ENCODE measurements at regions not wholly inside any gene's neighbourhood (a gene's known extent, or its start where the extent isn't known, plus 50 kb on each side); places are given as distances from the start of the nearest gene placed in this dataset.

- TF ChIP-seq, protein P1, sequence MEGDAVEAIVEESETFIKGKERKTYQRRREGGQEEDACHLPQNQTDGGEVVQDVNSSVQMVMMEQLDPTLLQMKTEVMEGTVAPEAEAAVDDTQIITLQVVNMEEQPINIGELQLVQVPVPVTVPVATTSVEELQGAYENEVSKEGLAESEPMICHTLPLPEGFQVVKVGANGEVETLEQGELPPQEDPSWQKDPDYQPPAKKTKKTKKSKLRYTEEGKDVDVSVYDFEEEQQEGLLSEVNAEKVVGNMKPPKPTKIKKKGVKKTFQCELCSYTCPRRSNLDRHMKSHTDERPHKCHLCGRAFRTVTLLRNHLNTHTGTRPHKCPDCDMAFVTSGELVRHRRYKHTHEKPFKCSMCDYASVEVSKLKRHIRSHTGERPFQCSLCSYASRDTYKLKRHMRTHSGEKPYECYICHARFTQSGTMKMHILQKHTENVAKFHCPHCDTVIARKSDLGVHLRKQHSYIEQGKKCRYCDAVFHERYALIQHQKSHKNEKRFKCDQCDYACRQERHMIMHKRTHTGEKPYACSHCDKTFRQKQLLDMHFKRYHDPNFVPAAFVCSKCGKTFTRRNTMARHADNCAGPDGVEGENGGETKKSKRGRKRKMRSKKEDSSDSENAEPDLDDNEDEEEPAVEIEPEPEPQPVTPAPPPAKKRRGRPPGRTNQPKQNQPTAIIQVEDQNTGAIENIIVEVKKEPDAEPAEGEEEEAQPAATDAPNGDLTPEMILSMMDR (IDR thresholded peaks at IDR 0.05), result no peak
- no peak for TF ChIP-seq ZFX (IDR thresholded peaks at IDR 0.05; ENCODE audit: borderline replicate concordance)
Measured at GRCh38 chr2:221330436-221330835, 241.7 kb downstream of the EPHA4 start.

Data from 22Rv1 (cell line).